ENCODE measurements at regions not wholly inside any gene's neighbourhood (a gene's known extent, or its start where the extent isn't known, plus 50 kb on each side); places are given as distances from the start of the nearest gene placed in this dataset.

DNA sequence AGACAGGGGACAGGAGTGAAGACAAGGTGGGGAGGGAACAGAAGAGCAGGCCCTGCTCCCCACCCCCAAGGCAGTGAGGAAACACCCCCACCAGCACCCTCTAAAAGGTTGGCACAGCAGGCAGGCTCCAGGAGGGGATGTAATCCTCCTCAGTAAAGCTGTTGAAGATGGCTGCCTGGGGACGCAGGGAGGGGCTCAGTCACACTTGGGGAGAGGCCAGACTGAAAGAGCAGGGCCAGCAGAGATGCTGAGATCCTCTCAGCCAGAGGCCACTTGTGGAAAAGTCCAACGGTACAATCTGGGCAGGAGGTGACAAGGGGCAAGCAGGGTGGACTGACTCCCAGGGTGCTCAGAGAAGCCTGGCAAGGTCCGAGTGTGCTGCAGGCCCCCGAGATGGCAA lies 154.8 kb upstream of the ID2 start:
- no peak for DNase-seq (ENCODE audit: low read depth)

DNA sequence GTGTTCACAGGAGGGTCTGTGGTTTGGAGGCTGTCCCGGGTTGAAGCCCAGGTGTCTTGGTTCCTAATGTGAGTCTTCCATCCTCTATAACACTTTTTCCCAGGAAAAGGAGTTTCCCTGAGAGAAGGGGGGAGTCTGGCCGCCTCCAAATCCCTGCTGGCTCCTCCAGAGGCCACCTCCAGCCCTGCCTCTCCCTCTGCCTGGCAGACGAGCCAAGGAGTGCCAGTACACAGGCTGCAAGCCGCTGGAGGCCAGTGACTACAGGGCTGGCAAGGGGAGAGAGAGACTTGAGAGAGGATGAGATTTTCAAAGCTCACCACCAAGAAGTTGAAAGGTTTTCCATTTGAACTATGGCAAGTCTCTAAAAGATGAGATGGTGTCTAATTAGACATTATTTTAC lies 154.2 kb upstream of the ID2 start:
- TF ChIP-seq, protein P1, sequence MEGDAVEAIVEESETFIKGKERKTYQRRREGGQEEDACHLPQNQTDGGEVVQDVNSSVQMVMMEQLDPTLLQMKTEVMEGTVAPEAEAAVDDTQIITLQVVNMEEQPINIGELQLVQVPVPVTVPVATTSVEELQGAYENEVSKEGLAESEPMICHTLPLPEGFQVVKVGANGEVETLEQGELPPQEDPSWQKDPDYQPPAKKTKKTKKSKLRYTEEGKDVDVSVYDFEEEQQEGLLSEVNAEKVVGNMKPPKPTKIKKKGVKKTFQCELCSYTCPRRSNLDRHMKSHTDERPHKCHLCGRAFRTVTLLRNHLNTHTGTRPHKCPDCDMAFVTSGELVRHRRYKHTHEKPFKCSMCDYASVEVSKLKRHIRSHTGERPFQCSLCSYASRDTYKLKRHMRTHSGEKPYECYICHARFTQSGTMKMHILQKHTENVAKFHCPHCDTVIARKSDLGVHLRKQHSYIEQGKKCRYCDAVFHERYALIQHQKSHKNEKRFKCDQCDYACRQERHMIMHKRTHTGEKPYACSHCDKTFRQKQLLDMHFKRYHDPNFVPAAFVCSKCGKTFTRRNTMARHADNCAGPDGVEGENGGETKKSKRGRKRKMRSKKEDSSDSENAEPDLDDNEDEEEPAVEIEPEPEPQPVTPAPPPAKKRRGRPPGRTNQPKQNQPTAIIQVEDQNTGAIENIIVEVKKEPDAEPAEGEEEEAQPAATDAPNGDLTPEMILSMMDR (IDR thresholded peaks at IDR 0.05; ENCODE audit: control insufficient read depth, extremely low read depth, insufficient read depth), result no peak
- no peak overlapping the region for H3K4me3 ChIP-seq (ENCODE audit: low read depth, low read length)

More for the DNA sequence above, 154.8 kb upstream of the ID2 start:
- TF ChIP-seq, protein P1 (IDR thresholded peaks at IDR 0.05; ENCODE audit: control insufficient read depth, extremely low read depth, insufficient read depth), result no peak
- no peak overlapping the region for H3K4me3 ChIP-seq (ENCODE audit: low read depth, low read length)

GRCh38 chr2:8528863-8529262 lies 153.0 kb upstream of the ID2 start:
- DNase-seq (ENCODE audit: low read depth), result no peak

More for the DNA sequence above, 154.2 kb upstream of the ID2 start:
- DNase-seq (ENCODE audit: low read depth), result no peak

DNA sequence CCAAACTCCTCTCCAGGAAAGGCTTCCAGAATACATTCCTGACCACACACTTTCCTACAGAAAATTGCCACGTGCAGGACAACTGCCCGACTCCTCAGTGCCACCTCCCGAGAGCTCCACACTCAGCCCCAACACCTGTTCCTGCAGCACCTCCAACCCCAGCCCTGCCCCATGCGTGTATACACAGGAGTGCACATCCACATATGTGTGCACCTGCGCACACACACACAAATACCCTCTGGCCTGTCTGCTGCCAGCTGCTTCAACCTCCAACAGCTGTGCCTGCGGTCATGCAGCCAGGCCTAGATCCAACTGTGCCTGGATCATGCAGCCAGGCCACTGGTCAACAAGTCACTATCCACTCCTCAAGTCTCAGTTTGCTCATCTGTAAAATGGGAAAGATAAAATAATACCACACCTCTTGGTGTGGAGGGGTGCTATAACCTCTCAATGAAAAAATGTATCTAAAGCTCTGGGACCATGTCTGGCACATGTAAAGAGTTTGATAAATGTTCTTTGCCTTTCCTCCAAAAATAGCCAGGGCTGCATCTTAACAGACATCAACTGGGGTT lies 152.1 kb upstream of the ID2 start:
- TF ChIP-seq, protein P1 (IDR thresholded peaks at IDR 0.05; ENCODE audit: control insufficient read depth, extremely low read depth, insufficient read depth), result no peak
- no peak for DNase-seq (ENCODE audit: low read depth)
- H3K4me3 ChIP-seq (ENCODE audit: low read depth, low read length), result no peak overlapping the region

More at GRCh38 chr2:8528863-8529262, 153.0 kb upstream of the ID2 start:
- TF ChIP-seq, protein P1 (IDR thresholded peaks at IDR 0.05; ENCODE audit: control insufficient read depth, extremely low read depth, insufficient read depth), result no peak
- H3K4me3 ChIP-seq (ENCODE audit: low read depth, low read length), result no peak overlapping the region

- TF ChIP-seq, protein P1 (IDR thresholded peaks at IDR 0.05; ENCODE audit: control insufficient read depth, extremely low read depth, insufficient read depth), result no peak
- DNase-seq (ENCODE audit: low read depth), result no peak
- H3K4me3 ChIP-seq (ENCODE audit: low read depth, low read length), result no peak overlapping the region
These were observed 150.4 kb upstream of the ID2 start for GRCh38 chr2:8531481-8531880.

- TF ChIP-seq, protein P1 (IDR thresholded peaks at IDR 0.05; ENCODE audit: control insufficient read depth, extremely low read depth, insufficient read depth), result no peak
- H3K4me3 ChIP-seq (ENCODE audit: low read depth, low read length), result no peak overlapping the region
- no peak for DNase-seq (ENCODE audit: low read depth)
These were observed 149.4 kb upstream of the ID2 start for GRCh38 chr2:8532438-8532837.

DNA sequence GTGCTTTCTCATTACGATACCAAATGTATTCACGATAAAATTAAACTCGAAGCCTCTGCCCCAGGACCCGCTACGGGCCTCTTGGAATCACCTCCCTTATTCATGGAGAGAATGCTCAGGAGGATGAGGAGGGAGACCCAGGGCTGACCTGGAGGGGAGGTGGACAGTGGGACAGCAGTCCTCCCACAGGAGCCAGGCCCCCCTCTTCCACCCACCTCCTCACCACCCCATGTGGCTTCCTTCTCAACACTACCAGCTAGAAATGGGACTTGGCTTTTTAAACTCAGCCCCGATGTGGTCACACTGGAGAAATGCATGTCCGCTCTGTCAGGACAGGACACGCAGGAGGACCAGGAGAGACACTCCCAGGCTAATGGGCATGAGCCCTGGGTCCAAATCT lies 147.9 kb upstream of the ID2 start:
- DNase-seq (ENCODE audit: low read depth), result no peak
- H3K4me3 ChIP-seq (ENCODE audit: low read depth, low read length), result no peak overlapping the region
- TF ChIP-seq, protein P1 (IDR thresholded peaks at IDR 0.05; ENCODE audit: control insufficient read depth, extremely low read depth, insufficient read depth), result no peak
